ENCODE measurements at regions not wholly inside any gene's neighbourhood (a gene's known extent, or its start where the extent isn't known, plus 50 kb on each side); places are given as distances from the start of the nearest gene placed in this dataset.

DNA sequence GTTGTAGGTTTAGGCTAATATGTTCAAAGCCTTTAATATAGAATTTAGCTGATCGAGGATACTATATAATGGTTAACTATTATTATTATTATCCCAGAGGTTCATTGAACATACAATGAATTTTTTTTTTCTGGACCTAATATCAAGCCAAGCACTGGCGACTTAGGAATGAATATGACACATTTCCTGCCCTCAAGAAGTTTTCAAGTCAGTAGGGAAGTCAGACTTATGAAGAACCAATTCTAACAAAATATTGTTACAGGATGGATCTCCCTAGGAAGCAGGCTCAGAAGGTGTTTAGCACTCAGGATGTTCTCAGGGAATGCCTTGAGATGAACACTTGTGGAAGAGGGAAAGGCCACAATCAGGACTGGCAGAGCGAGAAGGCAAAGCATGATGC, 211.8 kb upstream of the FGGY start:
- DNase-seq (ENCODE audit: low spot score) = no peak

DNA sequence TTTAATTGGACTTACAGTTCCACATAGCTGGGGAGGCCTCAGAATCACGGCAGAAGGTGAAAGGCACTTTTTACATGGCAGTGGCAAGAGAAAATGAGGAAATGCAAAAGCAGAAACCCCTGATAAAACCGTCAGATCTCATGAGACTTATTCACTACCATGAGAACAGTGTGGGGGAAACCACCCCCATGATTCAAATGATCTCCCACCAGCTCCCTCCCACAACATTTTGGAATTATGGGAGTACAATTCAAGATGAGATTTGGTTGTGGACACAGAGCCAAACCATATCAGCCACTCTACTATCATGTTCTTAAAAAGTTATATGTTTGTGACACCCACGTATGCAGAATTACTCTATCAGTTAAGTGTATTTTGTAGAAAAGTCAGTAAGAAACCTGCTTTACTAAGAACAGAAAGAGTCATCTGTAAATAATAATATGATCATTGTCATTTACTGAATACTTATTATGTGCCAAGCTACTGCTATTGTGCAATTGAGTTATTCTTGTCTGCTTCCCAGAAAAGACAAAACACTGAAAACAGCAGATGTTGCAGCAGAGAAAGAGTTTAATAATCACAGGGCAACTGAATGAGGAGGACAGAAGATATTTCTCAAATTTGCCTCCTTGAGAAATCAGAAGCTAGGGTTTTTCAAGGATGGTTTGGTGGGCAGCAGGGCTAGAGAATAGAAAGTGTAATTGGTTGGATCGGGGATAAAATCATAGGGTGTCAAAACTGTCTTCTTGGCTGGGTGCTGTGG, 207.7 kb upstream of the FGGY start:
- no peak for DNase-seq (ENCODE audit: low spot score)

DNA sequence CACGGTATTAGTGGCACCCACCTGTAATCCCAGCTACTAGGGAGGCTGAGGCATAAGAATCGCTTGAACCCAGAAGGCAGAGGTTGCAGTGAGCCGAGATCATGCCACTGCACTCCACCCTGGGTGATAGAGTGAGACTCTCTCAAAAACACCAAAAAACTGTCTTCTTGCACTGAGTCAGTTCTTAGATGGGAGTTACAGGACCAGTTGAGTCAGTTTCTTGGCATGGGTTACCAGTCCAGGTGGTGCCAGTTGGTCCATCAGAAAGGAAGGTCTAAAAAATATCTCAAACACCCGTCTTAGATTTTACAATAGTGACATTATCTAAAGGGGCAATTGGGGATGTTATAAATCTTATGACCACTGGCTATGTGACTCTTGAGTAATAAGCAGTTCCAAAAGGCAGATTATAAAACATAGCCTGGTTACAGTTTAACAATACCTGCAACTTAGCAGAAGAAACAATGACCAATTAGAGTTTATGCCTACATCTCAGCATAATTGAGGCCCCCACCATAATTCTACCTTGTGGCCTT, 206.9 kb upstream of the FGGY start:
- no peak for DNase-seq (ENCODE audit: low spot score)

DNA sequence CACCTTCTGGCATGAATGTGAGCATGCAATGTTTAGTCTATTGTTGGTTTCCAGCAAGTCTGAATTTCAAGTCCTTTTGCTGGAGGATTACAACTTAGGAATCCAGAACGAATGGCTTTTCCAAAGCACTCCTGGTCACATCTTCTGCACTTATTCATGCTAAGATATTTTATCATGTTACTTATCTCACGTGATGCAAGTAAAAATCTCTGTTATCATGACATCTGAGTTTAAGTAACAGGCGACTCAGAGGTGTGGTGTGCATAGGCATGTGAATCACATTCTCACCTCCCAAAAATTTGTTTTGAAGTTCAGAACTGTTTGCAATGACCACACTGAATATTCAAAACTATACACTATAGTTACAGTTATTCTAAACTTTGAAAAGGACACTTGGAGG, 204.8 kb upstream of the FGGY start:
- DNase-seq (ENCODE audit: low spot score) = no peak

- no peak for DNase-seq (ENCODE audit: low spot score)
Measured at GRCh38 chr1:59094001-59094400, 202.9 kb upstream of the FGGY start.

DNA sequence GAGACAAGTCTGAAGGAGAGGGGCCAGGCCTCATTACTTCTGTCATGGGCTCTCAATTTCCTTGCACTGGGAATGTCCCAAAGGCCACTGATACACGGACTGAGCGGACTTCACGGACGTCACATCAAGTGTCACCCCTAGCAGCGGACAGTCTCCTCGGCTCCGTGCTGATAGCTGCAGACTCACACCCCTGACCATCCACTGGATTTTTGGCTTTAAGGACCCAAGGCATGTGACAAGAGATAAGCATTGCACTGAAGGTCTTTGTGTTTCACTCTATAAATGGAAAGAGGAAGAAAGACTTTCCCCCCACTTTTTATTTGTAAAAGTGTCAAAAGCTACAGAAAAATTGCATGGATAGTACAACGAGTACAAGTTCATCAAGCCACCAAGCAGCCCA, 200.4 kb upstream of the FGGY start:
- no peak for DNase-seq (ENCODE audit: low spot score)

DNA sequence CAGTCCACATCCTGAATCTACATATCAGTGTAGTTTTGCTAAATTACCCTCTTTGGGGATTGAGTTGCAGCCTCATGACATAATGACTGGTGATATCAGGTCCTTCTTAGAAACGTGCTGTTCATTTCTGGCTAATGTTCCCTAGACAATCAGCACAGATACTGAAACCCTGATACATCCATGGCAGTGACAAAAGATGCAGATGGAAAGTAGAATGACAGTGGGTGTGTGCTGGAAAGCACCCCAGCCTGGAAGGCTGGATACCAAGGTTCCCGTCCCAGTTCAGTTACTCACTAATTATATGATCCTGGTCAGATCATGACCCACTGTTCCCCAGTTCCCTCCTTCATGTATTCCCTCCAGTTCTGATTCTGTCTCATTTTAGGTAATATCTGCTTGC, 198.2 kb upstream of the FGGY start:
- DNase-seq (ENCODE audit: low spot score) = no peak

- no peak for DNase-seq (ENCODE audit: low spot score)
Measured at GRCh38 chr1:59100708-59101374, 196.1 kb upstream of the FGGY start.

DNA sequence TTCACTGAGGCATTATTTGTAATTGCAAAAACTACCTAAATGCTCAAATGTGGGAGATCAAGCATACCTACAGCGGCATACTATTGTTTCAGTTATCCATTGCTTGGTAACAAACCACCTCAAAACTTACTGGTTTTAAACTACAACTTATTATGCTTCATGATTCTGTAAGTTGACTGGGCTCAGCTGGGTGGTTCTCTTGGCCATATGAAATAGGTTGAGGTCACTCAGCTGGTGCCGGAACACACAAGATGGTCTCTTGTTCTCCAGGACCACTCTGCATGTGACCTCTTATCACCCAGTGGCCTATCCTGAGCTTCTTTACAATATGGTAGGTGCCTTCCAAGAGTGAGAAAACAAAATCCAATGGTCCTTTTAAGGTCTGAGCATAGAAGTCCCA, 195.4 kb upstream of the FGGY start:
- no peak for DNase-seq (ENCODE audit: low spot score)

DNA sequence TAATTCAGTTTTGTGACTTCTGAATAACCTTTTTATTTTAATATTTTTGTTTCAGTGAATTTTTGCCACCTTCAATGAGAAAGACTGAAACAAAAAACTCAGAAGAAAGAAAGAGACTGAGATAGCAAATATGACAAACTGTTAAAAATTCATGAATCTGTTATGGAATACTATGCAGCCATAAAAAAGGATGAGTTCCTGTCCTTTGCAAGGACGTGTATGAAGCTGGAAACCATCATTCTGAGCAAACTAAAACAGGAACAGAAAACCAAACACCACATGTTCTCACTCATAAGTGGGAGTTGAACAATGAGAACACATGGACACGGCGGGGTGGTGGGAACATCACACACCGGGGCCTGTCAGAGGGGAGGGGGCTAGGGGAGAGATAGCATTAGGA, 193.4 kb upstream of the FGGY start:
- DNase-seq (ENCODE audit: low spot score) = no peak

- no peak for DNase-seq (ENCODE audit: low spot score)
Measured at GRCh38 chr1:59104191-59104760, 192.6 kb upstream of the FGGY start.

DNA sequence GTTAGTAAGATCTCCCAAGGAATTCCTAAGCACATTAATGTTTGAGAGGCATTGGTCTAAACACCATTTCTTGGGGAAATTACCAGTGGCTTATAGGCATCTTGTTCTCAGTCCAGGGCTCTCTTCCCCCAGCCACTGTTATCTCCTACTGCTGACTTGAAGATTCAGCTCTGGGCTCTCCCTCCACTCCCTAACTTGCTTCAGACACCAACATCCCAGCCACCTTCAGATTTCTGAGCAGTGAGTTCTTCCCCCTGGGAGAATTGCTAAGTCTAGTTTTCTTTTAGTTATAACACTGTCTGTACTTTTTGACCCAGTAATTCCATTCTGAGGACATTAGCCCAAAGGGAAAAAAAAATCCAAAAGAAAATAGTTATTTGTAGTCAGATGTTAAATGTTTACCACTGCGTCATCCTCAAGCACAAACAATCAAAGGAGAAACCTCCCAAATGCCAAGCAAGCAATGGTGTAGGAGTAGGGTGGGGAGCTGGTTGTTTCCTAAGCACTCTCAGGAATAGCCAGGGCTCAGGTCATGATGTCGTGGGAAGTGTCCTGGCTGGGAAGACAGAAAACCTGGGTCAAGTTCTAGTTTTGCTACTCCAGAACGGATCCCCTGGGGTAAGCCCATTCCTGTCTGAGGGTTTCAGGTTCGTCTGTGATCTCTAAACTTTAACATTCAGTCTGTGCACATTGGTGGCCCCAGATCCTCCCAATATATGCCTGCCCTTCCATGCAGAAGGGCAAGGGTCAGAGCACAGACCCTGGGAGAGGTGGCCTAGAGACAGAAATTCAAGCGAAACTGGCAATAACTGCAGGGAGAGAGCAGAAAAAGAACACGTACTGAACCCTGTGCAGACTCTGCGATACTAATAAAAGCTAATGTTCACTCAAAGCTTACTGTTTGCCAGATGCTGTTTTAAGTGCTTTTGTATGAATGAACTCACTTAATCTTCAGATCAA, 191.1 kb upstream of the FGGY start:
- no peak for DNase-seq (ENCODE audit: low spot score)

DNA sequence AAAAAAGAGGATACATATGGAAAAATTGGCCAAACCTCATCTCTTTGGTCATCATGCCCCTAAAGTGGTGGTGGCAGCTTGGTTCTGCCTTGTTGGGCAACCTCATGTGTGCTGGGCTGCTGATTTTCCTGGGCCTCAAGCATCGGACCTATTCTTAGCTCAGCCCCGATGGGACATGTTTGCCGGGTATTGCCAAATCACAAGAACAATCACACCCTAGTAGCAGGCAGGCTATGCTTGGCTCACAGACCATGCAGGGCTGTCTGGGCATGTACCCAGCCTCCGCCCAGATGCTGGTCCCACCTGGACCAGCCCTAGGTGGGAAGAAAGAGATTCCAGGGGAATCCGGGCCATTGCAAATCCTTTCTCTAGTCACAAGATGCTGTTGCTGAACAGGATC, 189.4 kb upstream of the FGGY start:
- no peak for DNase-seq (ENCODE audit: low spot score)

DNA sequence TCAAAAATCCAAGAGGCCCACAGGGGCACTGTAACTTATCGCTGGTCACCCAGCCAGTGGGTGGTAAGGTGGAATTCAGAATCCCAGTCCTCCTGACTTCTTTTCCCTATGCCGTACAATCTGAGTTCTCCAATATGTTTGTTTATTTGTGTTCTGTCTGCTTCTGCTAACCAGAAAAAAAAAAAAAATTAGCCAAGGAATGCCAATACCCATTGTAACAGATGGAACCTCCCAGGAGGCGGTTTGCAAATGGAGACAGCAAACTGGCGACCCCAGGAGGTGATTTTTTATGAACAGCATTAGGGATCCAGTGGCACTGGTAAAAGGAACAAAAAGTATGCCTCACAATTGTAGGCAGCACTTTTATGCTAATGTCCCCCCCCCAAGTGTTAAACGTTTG, 189.0 kb upstream of the FGGY start:
- no peak for DNase-seq (ENCODE audit: low spot score)

- DNase-seq (ENCODE audit: low spot score) = no peak
Measured at GRCh38 chr1:59108481-59109317, 188.2 kb upstream of the FGGY start.

DNA sequence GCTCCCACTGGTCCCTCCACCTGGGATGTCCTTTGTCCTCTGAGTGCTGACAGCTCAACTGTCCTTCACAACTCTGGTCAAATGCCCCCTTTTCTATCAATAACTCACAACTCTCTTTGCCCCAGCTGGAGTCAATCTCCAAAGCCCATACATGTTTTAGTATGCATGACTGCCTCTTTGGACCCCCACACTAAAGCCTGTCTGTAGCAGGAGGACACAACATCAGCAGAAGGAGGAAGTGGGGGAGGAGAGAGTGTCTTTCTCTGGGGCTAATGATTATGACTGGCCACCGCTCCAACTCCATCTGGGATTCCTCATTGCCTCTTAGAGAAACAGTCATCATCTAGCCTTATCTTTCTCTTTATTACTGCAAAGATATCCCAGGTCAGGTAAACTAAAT, 186.6 kb upstream of the FGGY start:
- no peak for DNase-seq (ENCODE audit: low spot score)

DNA sequence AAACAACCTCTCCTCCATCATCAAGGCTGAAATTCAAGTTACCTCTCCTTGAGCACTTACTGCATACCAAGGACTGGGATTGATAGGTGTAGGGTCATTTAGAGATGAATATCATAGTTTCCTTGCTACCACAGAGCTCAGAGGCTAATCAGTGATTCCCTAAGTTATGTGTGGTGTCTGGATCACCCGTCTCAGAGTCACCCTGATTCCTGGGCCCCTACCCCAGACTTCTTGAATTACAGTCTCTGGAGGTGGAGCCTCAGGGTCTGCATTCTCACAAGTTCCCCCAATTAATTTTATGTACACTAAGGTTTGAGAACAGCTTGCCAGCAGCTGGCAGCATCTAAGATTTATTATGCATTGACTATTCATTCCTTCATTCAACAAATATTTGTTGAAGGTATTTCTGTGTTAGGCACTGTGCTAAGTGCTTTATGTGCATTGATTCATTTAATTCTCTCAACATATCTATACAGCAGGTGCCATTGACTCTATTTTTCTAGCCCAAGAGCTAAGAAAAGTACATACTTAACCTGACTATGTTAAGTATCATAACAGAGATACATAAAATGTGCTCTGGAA, 182.9 kb upstream of the FGGY start:
- no peak for DNase-seq (ENCODE audit: low spot score)

DNA sequence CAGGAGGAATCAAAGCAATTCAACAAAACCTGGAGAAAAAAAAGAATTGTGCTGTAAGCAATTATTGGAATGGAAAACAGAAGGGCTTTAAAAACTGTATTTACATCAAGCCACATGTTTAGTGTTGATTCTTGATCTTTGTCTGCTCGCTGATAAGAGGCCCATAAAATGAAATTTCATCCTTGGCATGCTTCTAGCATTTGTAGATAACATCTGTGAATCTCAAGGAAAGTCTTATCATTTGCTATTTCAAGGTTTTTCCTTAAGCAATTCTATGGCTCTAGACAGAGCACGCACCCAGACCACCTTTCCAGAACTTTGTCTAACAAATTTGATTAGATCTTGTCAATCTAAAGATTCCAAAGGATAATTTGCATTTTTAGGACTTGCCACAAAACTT, 181.0 kb upstream of the FGGY start:
- no peak for DNase-seq (ENCODE audit: low spot score)

DNA sequence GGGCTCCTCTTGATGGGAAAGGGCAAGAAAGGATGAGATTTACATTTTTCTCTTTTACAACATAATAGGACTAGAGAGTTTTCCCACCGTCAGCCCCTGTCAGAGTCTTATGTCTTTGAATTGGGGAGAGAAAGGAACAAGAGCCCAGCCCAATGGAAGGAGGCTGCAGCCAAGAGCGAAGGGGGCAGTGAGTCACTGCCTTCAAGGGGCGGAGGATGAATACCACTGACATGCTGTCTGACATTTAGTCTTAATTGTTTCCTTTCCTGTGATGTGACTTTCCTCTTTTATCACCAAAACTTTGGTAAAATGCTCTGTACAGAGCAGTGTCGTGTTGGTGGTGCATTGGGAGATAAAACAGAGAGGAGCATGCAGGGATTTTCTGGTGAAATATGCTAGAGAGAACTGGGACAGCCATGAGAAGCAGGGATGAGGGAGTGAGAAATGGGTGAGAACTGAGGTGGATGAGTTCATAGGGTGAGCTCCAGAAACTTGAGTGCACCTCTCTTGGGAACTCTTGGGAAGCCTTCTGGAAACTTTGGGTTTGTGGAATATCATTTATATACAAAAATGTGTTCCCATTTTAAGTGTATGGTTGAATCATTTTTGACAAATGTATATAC, 179.9 kb upstream of the FGGY start:
- DNase-seq (ENCODE audit: low spot score) = no peak

GRCh38 chr1:59122527-59122926, 174.4 kb upstream of the FGGY start:
- DNase-seq (ENCODE audit: low spot score) = no peak

All from CD4-positive, alpha-beta T cell treated with Interleukin-15 for 4 hours (primary cell).